ENCODE measurements at regions not wholly inside any gene's neighbourhood (a gene's known extent, or its start where the extent isn't known, plus 50 kb on each side); places are given as distances from the start of the nearest gene placed in this dataset.

- Histone ChIP-seq H3K9ac (ENCODE audit: low read length) (no peak overlapping the region), H2AFZ (ENCODE audit: low read length) (no peak overlapping the region), H3K4me1 (ENCODE audit: insufficient read depth, low read length, severe bottlenecking) (no peaks in the 10 kb centered on the region), H3K4me3 (ENCODE audit: low read depth, low read length, poor library complexity, severe bottlenecking) (no peak overlapping the region), H3K4me2 (ENCODE audit: low read length) (no peak overlapping the region), H3K27ac (ENCODE audit: low read depth, low read length, poor library complexity, severe bottlenecking) (no peak overlapping the region), H3K79me2 (ENCODE audit: insufficient read depth, low read length) (no peaks in the 10 kb centered on the region), H3F3A (ENCODE audit: insufficient read depth, low read length) (no peaks in the 10 kb centered on the region), H3K27me3 (ENCODE audit: insufficient read depth, low read length) (no peaks in the 10 kb centered on the region), H3K9me3 (ENCODE audit: low read length) (no peaks in the 10 kb centered on the region), H3K36me3 (ENCODE audit: insufficient read depth, low read length) (no peaks in the 10 kb centered on the region), H3K9me2 (ENCODE audit: low read depth, low read length) (no peaks in the 10 kb centered on the region), H4K20me1 (ENCODE audit: insufficient read depth, low read length) (no peaks in the 10 kb centered on the region)
- no peak for TF ChIP-seq EZH2 (IDR thresholded peaks at IDR 0.05; ENCODE audit: borderline replicate concordance, low read length)
- TF ChIP-seq CTCF (IDR thresholded peaks at IDR 0.05; ENCODE audit: low read length), result no peak
Measured at GRCh38 chr5:104418056-104418455, 855.5 kb upstream of the NUDT12 start.

DNA sequence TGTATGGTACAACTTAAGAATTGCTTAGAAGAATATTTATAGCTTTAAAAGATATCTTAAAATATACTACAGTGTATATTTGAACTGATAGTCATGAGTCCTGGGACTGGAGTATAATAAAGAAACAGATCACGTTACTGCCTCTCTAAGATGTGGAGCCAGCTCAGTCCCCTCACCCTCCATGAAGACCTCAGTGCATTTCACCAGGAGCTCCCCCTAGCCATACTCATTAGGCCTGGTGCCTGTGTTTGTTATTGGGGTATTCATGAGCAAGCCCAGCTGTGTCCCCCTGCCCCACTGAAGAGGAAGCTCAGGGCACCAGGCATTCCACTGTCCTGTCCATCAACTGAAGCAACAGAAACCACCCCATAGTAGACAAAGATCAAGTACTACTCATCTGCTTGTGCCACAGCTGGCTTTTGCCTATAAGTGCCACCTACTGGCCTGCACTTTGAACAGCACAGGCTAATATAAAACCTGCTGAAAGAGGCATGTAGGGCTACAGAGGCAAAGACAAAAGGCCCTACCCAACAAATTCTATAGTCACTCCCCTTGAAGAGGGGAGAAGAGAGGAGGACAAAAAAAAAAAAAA lies 850.2 kb upstream of the NUDT12 start:
- H3K4me3 ChIP-seq (ENCODE audit: low read depth, low read length, poor library complexity, severe bottlenecking), result no peak overlapping the region
- peaks cover 7% of the 10 kb centered on the region for H3K4me1 ChIP-seq (ENCODE audit: insufficient read depth, low read length, severe bottlenecking)
- no peaks in the 10 kb centered on the region for H3F3A ChIP-seq (ENCODE audit: insufficient read depth, low read length)
- H3K4me2 ChIP-seq (ENCODE audit: low read length), result no peak overlapping the region
- no peaks in the 10 kb centered on the region for H3K36me3 ChIP-seq (ENCODE audit: insufficient read depth, low read length)
- H4K20me1 ChIP-seq (ENCODE audit: insufficient read depth, low read length), result no peaks in the 10 kb centered on the region
- no peaks in the 10 kb centered on the region for H3K9me2 ChIP-seq (ENCODE audit: low read depth, low read length)
- H3K9me3 ChIP-seq (ENCODE audit: low read length), result no peaks in the 10 kb centered on the region
- H3K27ac ChIP-seq (ENCODE audit: low read depth, low read length, poor library complexity, severe bottlenecking), result no peak overlapping the region
- no peaks in the 10 kb centered on the region for H3K27me3 ChIP-seq (ENCODE audit: insufficient read depth, low read length)
- no peak overlapping the region for H3K9ac ChIP-seq (ENCODE audit: low read length)
- H2AFZ ChIP-seq (ENCODE audit: low read length), result no peak overlapping the region
- TF ChIP-seq CTCF (IDR thresholded peaks at IDR 0.05; ENCODE audit: low read length) (peak; percentile 69), EZH2 (IDR thresholded peaks at IDR 0.05; ENCODE audit: borderline replicate concordance, low read length) (no peak)
- H3K79me2 ChIP-seq (ENCODE audit: insufficient read depth, low read length), result no peaks in the 10 kb centered on the region

DNA sequence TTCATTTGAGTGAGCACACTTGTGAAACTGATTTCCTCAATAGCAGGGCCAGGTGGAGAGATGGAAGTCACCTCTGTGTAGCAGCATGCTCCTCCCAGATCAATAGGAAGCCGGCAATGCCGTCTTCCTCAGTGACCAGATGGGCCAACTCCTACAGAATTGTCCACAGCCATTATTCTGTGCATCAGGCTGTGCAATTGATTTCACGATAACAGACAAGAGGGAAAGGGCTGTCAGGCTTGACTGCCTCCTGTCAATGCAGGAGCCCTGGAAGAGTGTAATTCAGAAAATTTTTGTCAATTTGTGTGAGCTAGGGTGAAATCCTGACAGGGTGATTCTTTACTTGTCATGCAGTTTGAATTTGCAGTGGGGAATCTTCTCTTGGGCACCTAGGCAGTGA lies 838.4 kb upstream of the NUDT12 start:
- H3K36me3 ChIP-seq (ENCODE audit: insufficient read depth, low read length), result no peaks in the 10 kb centered on the region

More for the DNA sequence above, 838.4 kb upstream of the NUDT12 start:
- Histone ChIP-seq H3K4me1 (ENCODE audit: insufficient read depth, low read length, severe bottlenecking) (no peaks in the 10 kb centered on the region), H3K27ac (ENCODE audit: low read depth, low read length, poor library complexity, severe bottlenecking) (no peak overlapping the region), H3K9me3 (ENCODE audit: low read length) (no peaks in the 10 kb centered on the region), H2AFZ (ENCODE audit: low read length) (no peak overlapping the region), H3K79me2 (ENCODE audit: insufficient read depth, low read length) (no peaks in the 10 kb centered on the region), H3K4me2 (ENCODE audit: low read length) (no peak overlapping the region), H3F3A (ENCODE audit: insufficient read depth, low read length) (no peaks in the 10 kb centered on the region), H3K27me3 (ENCODE audit: insufficient read depth, low read length) (no peaks in the 10 kb centered on the region), H3K4me3 (ENCODE audit: low read depth, low read length, poor library complexity, severe bottlenecking) (no peak overlapping the region), H3K9ac (ENCODE audit: low read length) (no peak overlapping the region), H4K20me1 (ENCODE audit: insufficient read depth, low read length) (no peaks in the 10 kb centered on the region), H3K9me2 (ENCODE audit: low read depth, low read length) (no peaks in the 10 kb centered on the region)
- TF ChIP-seq EZH2 (IDR thresholded peaks at IDR 0.05; ENCODE audit: borderline replicate concordance, low read length) (no peak), CTCF (IDR thresholded peaks at IDR 0.05; ENCODE audit: low read length) (no peak)
